Tibial nerve (tissue), 4 donors: ENCODE measurements at regions not wholly inside any gene's neighbourhood (a gene's known extent, or its start where the extent isn't known, plus 50 kb on each side); places are given as distances from the start of the nearest gene placed in this dataset.
"Not testable (repeated sequence)": the region's sequence is repeated elsewhere in the genome, so short reads cannot be mapped to it uniquely, and the experiment has no call there.

Source experiments
- DNase-seq, 2 donors: peaks; one replicate each; pipeline ENCODE4 v3.0.0-alpha.2; 2019; ENCODE audit warnings: low spot score in 2 of 2
- H3K27ac ChIP-seq, 4 donors: fragments of 200-600 bp; sonication (generic) in 3 of 4; one replicate each; pipeline ENCODE4 v1.5.1; 2017 to 2019; ENCODE audit warnings: mild to moderate bottlenecking in 1 of 4
- H3K27me3 ChIP-seq, 2 donors: fragments of 200-600 bp; sonication (generic) in 1 of 2; one replicate each; pipeline versions ENCODE4 v1.5.1 to v1.6.0; 2017 to 2019
- H3K36me3 ChIP-seq, 3 donors: fragments of 200-600 bp; sonication (generic); one replicate each; pipeline ENCODE4 v1.5.1; 2018 to 2019
- H3K4me1 ChIP-seq, 4 donors: fragments of 200-600 bp; sonication (generic) in 3 of 4; one replicate each; pipeline ENCODE4 v1.5.1; 2017 to 2019
- H3K4me3 ChIP-seq, 4 donors: fragments of 200-600 bp; sonication (generic) in 3 of 4; one replicate each; pipeline ENCODE4 v1.5.1; 2017 to 2019; ENCODE audit warnings: mild to moderate bottlenecking in 1 of 4, moderate library complexity in 1 of 4
- H3K9me3 ChIP-seq, 4 donors: fragments of 200-600 bp; sonication (generic) in 3 of 4; one replicate each; pipeline ENCODE4 v1.5.1; 2017 to 2019
- EP300 ChIP-seq, 2 donors: sonication (generic); formaldehyde crosslinking; IDR thresholded peaks; one replicate each; pipeline ENCODE4 v1.6.1; 2017; ENCODE audit warnings: antibody characterized with exemption in 2 of 2, mild to moderate bottlenecking in 1 of 2
- POLR2A ChIP-seq, 2 donors: fragments of 450-650 bp; IDR thresholded peaks; one replicate each; pipeline ENCODE4 v1.6.1; 2017; ENCODE audit warnings: antibody characterized with exemption in 2 of 2, mild to moderate bottlenecking in 2 of 2, moderate library complexity in 2 of 2
- WGBS, 2 donors: methylation state at CpG; one replicate each; pipeline ENCODE4 v1.1.5; 2018; 5-methylcytosine and 5-hydroxymethylcytosine counted together
- TF ChIP-seq, protein P1 (sequence below), 5 experiments: fragments of 200-600 bp in 3 of 5; fragments of 450-650 bp in 2 of 5; sonication (generic) in 3 of 5; IDR thresholded peaks; one replicate each; pipeline ENCODE4 v1.5.1; 2016 to 2019; ENCODE audit warnings: antibody characterized with exemption in 5 of 5, mild to moderate bottlenecking in 3 of 5, moderate library complexity in 2 of 5

DNA sequence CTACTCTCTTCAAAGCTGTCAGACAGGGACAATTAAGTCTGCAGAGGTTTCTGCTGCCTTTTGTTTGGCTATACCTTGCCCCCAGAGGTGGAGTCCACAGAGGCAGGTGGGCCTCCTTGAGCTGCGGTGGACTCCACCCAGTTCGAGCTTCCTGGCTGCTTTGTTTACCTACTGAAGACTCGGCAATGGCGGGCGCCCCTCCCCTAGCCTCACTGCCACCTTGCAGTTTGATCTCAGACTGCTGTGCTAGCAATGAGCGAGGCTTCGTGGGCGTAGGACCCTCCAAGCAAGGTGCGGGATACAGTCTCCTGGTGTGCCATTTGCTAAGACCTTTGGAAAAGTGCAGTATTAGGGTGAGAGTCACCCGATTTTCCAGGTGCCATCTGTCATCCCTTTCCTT lies 124.9 kb downstream of the CRYBB2 start:
- 95 to 97% methylated on average over 10 of the region's 10 CpGs for WGBS, 2 donors
- H3K27ac ChIP-seq, H3K4me3 ChIP-seq, H3K4me1 ChIP-seq, H3K27me3 ChIP-seq, DNase-seq: not testable (repeated sequence)
- Histone ChIP-seq H3K9me3 (peaks cover 0 to 34% (median 2%) of the 10 kb centered on the region in 4 donors), H3K36me3 (peaks cover 0 to 38% (median 0%) of the 10 kb centered on the region in 3 donors)

DNA sequence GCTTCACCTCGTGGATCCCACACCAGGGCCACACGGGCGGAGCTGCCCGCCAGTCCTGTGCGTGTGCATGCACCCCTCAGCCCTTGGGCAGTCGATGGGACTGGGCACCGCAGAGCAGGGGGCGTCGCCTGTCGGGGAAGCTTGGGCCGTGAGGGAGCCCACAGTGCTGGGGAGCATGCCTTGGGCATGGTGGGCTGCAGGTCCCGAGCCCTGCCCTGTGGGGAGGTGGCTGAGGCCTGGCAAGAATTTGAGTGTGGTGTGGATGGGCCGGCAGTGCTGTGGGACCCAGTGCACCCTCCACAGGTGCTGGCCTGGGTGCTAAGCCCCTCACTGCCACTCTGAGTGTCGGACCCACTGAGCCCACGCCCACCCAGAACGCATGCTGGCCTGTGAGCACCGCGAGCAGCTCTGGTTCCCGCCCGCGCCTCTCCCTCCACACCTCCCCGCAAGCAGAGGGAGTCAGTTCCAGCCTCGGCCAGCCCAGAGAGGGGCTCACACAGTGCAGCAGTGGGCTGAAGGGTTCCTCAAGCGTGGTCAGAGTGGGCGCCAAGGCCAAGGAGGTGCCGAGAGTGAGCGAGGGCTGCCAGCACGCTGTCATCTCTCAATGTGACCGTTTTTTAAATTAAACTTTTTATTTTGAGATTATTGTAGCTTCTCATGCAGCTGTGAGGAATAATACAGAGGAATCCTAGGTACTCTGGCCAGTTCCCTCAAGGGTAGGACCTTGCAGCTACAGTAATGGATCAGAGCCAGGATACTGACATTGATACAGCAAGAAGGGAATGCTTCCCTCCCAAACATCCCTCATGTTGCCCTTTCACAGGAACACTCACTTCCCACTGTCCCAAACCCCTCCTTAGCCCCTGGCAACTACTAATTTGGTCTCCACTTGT lies 127.7 kb downstream of the CRYBB2 start:
- Histone ChIP-seq H3K4me1 (no peaks in the 10 kb centered on the region), H3K36me3 (peaks cover 0 to 65% (median 5%) of the 10 kb centered on the region in 3 donors)
- WGBS, 2 donors: 90% methylated on average over 19 to 27 of the region's 29 CpGs

GRCh38 chr22:25347752-25348102 lies 128.3 kb downstream of the CRYBB2 start:
- H3K4me3 ChIP-seq: no peak overlapping the region
- no peaks in the 10 kb centered on the region for H3K27me3 ChIP-seq
- peaks cover 0 to 9% (median 0%) of the 10 kb centered on the region in 4 donors for H3K9me3 ChIP-seq
- TF ChIP-seq EP300 (IDR thresholded peaks at IDR 0.05) (no peak), POLR2A (IDR thresholded peaks at IDR 0.05) (no peak)
- TF ChIP-seq, protein P1, sequence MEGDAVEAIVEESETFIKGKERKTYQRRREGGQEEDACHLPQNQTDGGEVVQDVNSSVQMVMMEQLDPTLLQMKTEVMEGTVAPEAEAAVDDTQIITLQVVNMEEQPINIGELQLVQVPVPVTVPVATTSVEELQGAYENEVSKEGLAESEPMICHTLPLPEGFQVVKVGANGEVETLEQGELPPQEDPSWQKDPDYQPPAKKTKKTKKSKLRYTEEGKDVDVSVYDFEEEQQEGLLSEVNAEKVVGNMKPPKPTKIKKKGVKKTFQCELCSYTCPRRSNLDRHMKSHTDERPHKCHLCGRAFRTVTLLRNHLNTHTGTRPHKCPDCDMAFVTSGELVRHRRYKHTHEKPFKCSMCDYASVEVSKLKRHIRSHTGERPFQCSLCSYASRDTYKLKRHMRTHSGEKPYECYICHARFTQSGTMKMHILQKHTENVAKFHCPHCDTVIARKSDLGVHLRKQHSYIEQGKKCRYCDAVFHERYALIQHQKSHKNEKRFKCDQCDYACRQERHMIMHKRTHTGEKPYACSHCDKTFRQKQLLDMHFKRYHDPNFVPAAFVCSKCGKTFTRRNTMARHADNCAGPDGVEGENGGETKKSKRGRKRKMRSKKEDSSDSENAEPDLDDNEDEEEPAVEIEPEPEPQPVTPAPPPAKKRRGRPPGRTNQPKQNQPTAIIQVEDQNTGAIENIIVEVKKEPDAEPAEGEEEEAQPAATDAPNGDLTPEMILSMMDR (IDR thresholded peaks at IDR 0.05): no peak
- 49 to 50% methylated on average over 3 of the region's 3 CpGs for WGBS, 2 donors
- no peaks in the 10 kb centered on the region for H3K4me1 ChIP-seq
- H3K36me3 ChIP-seq: peaks cover 0 to 71% (median 5%) of the 10 kb centered on the region in 3 donors
- no peak overlapping the region for H3K27ac ChIP-seq
- no peak for DNase-seq

More for the DNA sequence above, 127.7 kb downstream of the CRYBB2 start:
- Histone ChIP-seq H3K4me3 (no peak overlapping the region), H3K9me3 (peaks cover 0 to 11% (median 0%) of the 10 kb centered on the region in 4 donors), H3K27ac (no peak overlapping the region), H3K27me3 (no peaks in the 10 kb centered on the region)
- DNase-seq: no peak
- TF ChIP-seq, protein P1 (IDR thresholded peaks at IDR 0.05): no peak
- TF ChIP-seq EP300 (IDR thresholded peaks at IDR 0.05): no peak
- no peak for TF ChIP-seq POLR2A (IDR thresholded peaks at IDR 0.05)

- no peak for TF ChIP-seq POLR2A (IDR thresholded peaks at IDR 0.05)
- H3K4me3 ChIP-seq: no peak overlapping the region
- DNase-seq: no peak
- H3K27me3 ChIP-seq: no peaks in the 10 kb centered on the region
- peaks cover 0 to 9% (median 0%) of the 10 kb centered on the region in 4 donors for H3K9me3 ChIP-seq
- H3K27ac ChIP-seq: no peak overlapping the region
- peaks cover 0 to 78% (median 6%) of the 10 kb centered on the region in 3 donors for H3K36me3 ChIP-seq
- WGBS, 2 donors: 92 to 94% methylated on average over 2 of the region's 2 CpGs
- no peaks in the 10 kb centered on the region for H3K4me1 ChIP-seq
Measured at GRCh38 chr22:25348391-25348790, 129.0 kb downstream of the CRYBB2 start.

DNA sequence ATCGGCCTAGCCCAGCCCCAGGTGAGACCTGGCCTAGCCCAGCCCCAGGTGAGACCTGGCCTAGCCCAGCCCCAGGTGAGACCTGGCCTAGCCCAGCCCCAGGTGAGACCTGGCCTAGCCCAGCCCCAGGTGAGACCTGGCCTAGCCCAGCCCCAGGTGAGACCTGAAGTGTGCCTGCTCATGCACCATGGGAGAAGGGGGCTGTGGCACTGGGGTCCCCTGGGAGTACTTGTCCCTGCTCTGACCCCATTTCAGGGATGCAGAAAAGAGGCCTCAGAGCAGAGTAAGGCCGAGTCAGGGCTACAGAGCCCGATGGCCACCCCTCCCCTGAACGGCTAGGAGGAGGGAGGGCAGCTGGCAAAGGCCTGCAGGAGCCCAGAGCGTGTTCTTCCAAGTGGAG lies 129.6 kb downstream of the CRYBB2 start:
- not testable (repeated sequence) for H3K4me1 ChIP-seq, H3K9me3 ChIP-seq, DNase-seq, H3K27ac ChIP-seq, H3K27me3 ChIP-seq, H3K4me3 ChIP-seq
- peaks cover 0 to 84% (median 12%) of the 10 kb centered on the region in 3 donors for H3K36me3 ChIP-seq
- WGBS, 2 donors: 66 to 96% methylated on average over 4 to 5 of the region's 5 CpGs

DNA sequence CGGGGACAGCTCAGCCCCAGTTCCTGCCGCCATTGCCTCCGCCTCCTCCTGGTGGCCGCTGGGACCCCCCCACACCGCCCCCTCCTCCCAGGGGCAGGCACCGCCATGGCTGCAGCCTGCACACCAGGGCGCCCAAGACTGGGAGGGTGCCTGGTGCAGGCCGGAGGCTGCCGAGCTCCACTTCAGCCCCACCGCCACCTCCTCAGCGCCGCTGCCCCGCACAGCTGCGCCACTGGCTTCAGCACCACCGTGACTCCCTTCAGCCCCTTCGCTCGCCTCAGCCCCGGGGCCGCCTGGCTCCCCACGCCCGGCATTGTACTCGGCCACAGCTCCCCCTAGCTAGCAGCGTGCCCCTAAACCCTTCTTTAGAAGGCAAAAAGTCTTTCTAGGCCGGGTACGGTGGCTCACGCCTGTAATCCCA lies 131.1 kb downstream of the CRYBB2 start:
- no peaks in the 10 kb centered on the region for H3K27me3 ChIP-seq
- H3K4me1 ChIP-seq: no peaks in the 10 kb centered on the region
- peaks cover 0 to 6% (median 0%) of the 10 kb centered on the region in 4 donors for H3K9me3 ChIP-seq
- H3K27ac ChIP-seq: no peak overlapping the region
- no peak for DNase-seq
- TF ChIP-seq EP300 (IDR thresholded peaks at IDR 0.05) (no peak), POLR2A (IDR thresholded peaks at IDR 0.05) (no peak)
- TF ChIP-seq, protein P1 (IDR thresholded peaks at IDR 0.05): no peak
- 83 to 89% methylated on average over 21 to 24 of the region's 26 CpGs for WGBS, 2 donors
- peaks cover 2 to 95% (median 17%) of the 10 kb centered on the region in 3 donors for H3K36me3 ChIP-seq
- H3K4me3 ChIP-seq: no peak overlapping the region
